ENCODE measurements at regions not wholly inside any gene's neighbourhood (a gene's known extent, or its start where the extent isn't known, plus 50 kb on each side); places are given as distances from the start of the nearest gene placed in this dataset.
A peak's percentile ranks its signal among the peaks of the same experiment; 100 is the strongest.

GRCh38 chr15:39165020-39165706, 415.7 kb upstream of the THBS1 start:
- no peak for DNase-seq

GRCh38 chr15:39167164-39168058, 413.5 kb upstream of the THBS1 start:
- no peak for DNase-seq

GRCh38 chr15:39171944-39172368, 408.9 kb upstream of the THBS1 start:
- peak; percentile 47 for DNase-seq

GRCh38 chr15:39172380-39173281, 408.2 kb upstream of the THBS1 start:
- no peak for DNase-seq

- DNase-seq = no peak
Observed at GRCh38 chr15:39173426-39173825, 407.5 kb upstream of the THBS1 start.

- DNase-seq = no peak
Observed at GRCh38 chr15:39174332-39174731, 406.5 kb upstream of the THBS1 start.

GRCh38 chr15:39176030-39176429, 404.8 kb upstream of the THBS1 start:
- no peak for DNase-seq

GRCh38 chr15:39177561-39177960, 403.3 kb upstream of the THBS1 start:
- no peak for DNase-seq

GRCh38 chr15:39180030-39180429, 400.8 kb upstream of the THBS1 start:
- DNase-seq = no peak

- DNase-seq = no peak
Observed at GRCh38 chr15:39180483-39180933, 400.4 kb upstream of the THBS1 start.

GRCh38 chr15:39181056-39181747, 399.7 kb upstream of the THBS1 start:
- no peak for DNase-seq

GRCh38 chr15:39181940-39182339, 398.9 kb upstream of the THBS1 start:
- DNase-seq = no peak

- DNase-seq = no peak
Observed at GRCh38 chr15:39183164-39183881, 397.6 kb upstream of the THBS1 start.

GRCh38 chr15:39184701-39185390, 396.0 kb upstream of the THBS1 start:
- DNase-seq = no peak

GRCh38 chr15:39188314-39188713, 392.6 kb upstream of the THBS1 start:
- no peak for DNase-seq

- no peak for DNase-seq
Observed at GRCh38 chr15:39188930-39189329, 391.9 kb upstream of the THBS1 start.

- no peak for DNase-seq
Observed at GRCh38 chr15:39191871-39192291, 389.0 kb upstream of the THBS1 start.

- DNase-seq = no peak
Observed at GRCh38 chr15:39192351-39192750, 388.5 kb upstream of the THBS1 start.

- no peak for DNase-seq
Observed at GRCh38 chr15:39192979-39193560, 387.8 kb upstream of the THBS1 start.

- DNase-seq = no peak
Observed at GRCh38 chr15:39193611-39194010, 387.3 kb upstream of the THBS1 start.

Measured in NCI-H1048 (cell line).